Lung (tissue), 11 donors: ENCODE measurements at regions not wholly inside any gene's neighbourhood (a gene's known extent, or its start where the extent isn't known, plus 50 kb on each side); places are given as distances from the start of the nearest gene placed in this dataset.

ENCODE experiments used
- ATAC-seq: fragments of 200-7000 bp; cut with Tn5 transposase; one replicate; pipeline ENCODE4 v1.9.1; 2020; ENCODE audit warnings: moderate number of reproducible peaks; ENCODE audit not compliant: insufficient read depth, low FRiP score
- DNase-seq, 3 donors: peaks; one replicate each; pipeline ENCODE4 v3.0.0-alpha.2; 2013 to 2017
- H3K27ac ChIP-seq, 2 donors: one replicate each; pipeline ENCODE4 v1.5.1; 2013; ENCODE audit warnings: mild to moderate bottlenecking in 2 of 2, moderate library complexity in 2 of 2, control low read depth in 1 of 2, inconsistent platforms in 1 of 2, low read depth in 1 of 2, low read length in 1 of 2
- H3K27me3 ChIP-seq, 3 donors: one replicate each; pipeline ENCODE4 v1.5.1; 2013; ENCODE audit warnings: low read length in 2 of 3; ENCODE audit not compliant: control insufficient read depth in 3 of 3, insufficient read depth in 3 of 3
- H3K36me3 ChIP-seq, 4 donors: one replicate each; pipeline ENCODE4 v1.5.1; 2013; ENCODE audit warnings: low read length in 4 of 4, mild to moderate bottlenecking in 1 of 4, moderate library complexity in 1 of 4; ENCODE audit not compliant: control insufficient read depth in 4 of 4, insufficient read depth in 4 of 4
- H3K4me1 ChIP-seq, 5 donors: one replicate each; pipeline ENCODE4 v1.5.1; 2013; ENCODE audit warnings: low read length in 5 of 5, mild to moderate bottlenecking in 2 of 5, moderate library complexity in 1 of 5; ENCODE audit not compliant: control insufficient read depth in 5 of 5, insufficient read depth in 5 of 5
- H3K4me3 ChIP-seq: one replicate; pipeline ENCODE4 v1.5.1; 2013; ENCODE audit warnings: mild to moderate bottlenecking, control low read depth, moderate library complexity
- H3K9ac ChIP-seq, 2 donors: one replicate each; pipeline ENCODE4 v1.5.1; 2013; ENCODE audit warnings: low read length in 2 of 2, control low read depth in 1 of 2; ENCODE audit not compliant: insufficient read depth in 1 of 2
- H3K9me3 ChIP-seq, 4 donors: one replicate each; pipeline ENCODE4 v1.5.1; 2013; ENCODE audit warnings: low read length in 3 of 4, mild to moderate bottlenecking in 1 of 4, moderate library complexity in 1 of 4; ENCODE audit not compliant: control insufficient read depth in 4 of 4, insufficient read depth in 3 of 4
- WGBS, 2 donors: extraction: QIAGEN DNeasy Blood & Tissue Kit; methylation state at CpG; one replicate each; pipeline ENCODE4 v1.1.7; 2013; 5-methylcytosine and 5-hydroxymethylcytosine counted together
- TF ChIP-seq, protein P1 (sequence below): IDR thresholded peaks from 2 replicates; pipeline ENCODE4 v1.5.1; 2012; ENCODE audit warnings: mild to moderate bottlenecking; ENCODE audit errors: control extremely low read depth, extremely low read depth
- donor health status: control.
- donor health status: control.
- donor health status: Bipolar disorder and iron deficiency.
- donor health status: healthy.
- donor health status: DM: yes; HTN: yes; CAD: no.

DNA sequence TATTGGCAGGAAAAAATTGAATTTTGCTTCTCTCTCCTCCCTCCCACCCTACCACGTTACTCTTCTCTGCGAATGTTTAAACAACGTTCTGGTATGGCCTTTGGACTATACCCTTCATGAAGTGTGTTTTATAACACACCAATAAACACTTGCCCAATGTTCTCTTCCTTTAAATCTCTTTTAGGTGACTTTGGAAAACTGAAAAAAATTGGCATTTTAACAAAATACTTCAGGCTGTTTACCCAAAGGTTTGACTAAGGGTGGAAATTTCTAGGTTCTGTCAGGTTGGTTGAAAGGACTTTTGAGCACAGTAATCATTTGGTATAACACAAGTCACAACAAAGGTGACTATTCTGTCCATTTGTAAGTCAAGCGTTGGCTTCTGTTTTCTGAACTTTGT, 446.8 kb downstream of the AEBP2 start:
- H3K9ac ChIP-seq = no peak overlapping the region
- WGBS, 2 donors = 70 to 81% methylated on average over 4 of the region's 4 CpGs
- H3K9me3 ChIP-seq = no peaks in the 10 kb centered on the region
- H3K27ac ChIP-seq = no peak overlapping the region
- no peaks in the 10 kb centered on the region for H3K27me3 ChIP-seq
- H3K36me3 ChIP-seq = no peaks in the 10 kb centered on the region
- DNase-seq (no peak), ATAC-seq (no peak)
- TF ChIP-seq, protein P1, sequence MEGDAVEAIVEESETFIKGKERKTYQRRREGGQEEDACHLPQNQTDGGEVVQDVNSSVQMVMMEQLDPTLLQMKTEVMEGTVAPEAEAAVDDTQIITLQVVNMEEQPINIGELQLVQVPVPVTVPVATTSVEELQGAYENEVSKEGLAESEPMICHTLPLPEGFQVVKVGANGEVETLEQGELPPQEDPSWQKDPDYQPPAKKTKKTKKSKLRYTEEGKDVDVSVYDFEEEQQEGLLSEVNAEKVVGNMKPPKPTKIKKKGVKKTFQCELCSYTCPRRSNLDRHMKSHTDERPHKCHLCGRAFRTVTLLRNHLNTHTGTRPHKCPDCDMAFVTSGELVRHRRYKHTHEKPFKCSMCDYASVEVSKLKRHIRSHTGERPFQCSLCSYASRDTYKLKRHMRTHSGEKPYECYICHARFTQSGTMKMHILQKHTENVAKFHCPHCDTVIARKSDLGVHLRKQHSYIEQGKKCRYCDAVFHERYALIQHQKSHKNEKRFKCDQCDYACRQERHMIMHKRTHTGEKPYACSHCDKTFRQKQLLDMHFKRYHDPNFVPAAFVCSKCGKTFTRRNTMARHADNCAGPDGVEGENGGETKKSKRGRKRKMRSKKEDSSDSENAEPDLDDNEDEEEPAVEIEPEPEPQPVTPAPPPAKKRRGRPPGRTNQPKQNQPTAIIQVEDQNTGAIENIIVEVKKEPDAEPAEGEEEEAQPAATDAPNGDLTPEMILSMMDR = no peak
- peaks cover 0 to 51% (median 14%) of the 10 kb centered on the region in 5 donors for H3K4me1 ChIP-seq
- H3K4me3 ChIP-seq = no peak overlapping the region

DNA sequence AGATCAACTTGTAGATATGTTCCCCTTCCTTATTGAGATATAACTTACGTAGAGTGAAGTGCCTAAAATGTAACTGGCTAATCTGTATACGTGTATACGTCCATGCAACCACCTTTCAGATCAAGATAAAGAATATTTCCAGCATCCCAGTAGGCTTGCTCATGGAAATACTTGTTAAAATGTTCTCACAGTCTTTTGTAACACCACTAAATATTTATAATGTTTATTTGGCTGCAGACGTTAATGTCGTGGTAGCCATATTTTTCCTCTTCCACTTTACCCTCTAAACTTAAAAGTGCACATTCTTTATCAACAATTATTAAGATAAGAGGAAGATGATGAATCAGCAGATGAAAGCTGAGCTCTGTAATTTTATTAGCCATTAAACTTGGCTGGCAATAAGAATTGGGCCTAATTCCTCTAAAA, 447.4 kb downstream of the AEBP2 start:
- Histone ChIP-seq H3K4me3 (no peak overlapping the region), H3K9ac (no peak overlapping the region), H3K27ac (no peak overlapping the region), H3K4me1 (peaks cover 0 to 51% (median 14%) of the 10 kb centered on the region in 5 donors), H3K36me3 (no peaks in the 10 kb centered on the region), H3K27me3 (no peaks in the 10 kb centered on the region), H3K9me3 (no peaks in the 10 kb centered on the region)
- DNase-seq = peak in 2 of 3 donors; percentile 74 to 79
- TF ChIP-seq, protein P1 = no peak
- ATAC-seq = no peak
- 62 to 79% methylated on average over 5 of the region's 5 CpGs for WGBS, 2 donors

DNA sequence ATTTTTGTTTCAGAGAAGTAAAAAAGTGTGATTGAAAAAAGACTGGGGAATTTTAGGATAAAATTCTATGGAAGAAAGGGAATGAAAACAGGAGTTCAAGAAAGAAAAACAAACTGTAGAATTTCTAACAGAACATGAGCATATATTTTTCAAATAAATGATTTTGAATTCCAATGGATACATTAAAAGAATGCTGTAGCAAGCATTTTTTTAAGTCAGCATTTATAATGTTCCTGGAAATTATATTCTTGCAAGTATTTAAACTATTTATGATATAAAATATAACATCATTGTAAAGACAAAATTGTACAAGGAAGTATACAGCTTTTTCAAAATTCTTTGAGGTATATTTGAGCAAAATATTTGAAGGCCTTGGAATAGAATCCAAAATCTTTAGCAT, 450.7 kb downstream of the AEBP2 start:
- H3K27me3 ChIP-seq = no peaks in the 10 kb centered on the region
- no peak overlapping the region for H3K9ac ChIP-seq
- H3K9me3 ChIP-seq = no peaks in the 10 kb centered on the region
- no peaks in the 10 kb centered on the region for H3K36me3 ChIP-seq
- TF ChIP-seq, protein P1 = no peak
- no peak for DNase-seq
- ATAC-seq = no peak
- peaks cover 0 to 27% (median 14%) of the 10 kb centered on the region in 5 donors for H3K4me1 ChIP-seq
- no peak overlapping the region for H3K4me3 ChIP-seq
- no peak overlapping the region for H3K27ac ChIP-seq

DNA sequence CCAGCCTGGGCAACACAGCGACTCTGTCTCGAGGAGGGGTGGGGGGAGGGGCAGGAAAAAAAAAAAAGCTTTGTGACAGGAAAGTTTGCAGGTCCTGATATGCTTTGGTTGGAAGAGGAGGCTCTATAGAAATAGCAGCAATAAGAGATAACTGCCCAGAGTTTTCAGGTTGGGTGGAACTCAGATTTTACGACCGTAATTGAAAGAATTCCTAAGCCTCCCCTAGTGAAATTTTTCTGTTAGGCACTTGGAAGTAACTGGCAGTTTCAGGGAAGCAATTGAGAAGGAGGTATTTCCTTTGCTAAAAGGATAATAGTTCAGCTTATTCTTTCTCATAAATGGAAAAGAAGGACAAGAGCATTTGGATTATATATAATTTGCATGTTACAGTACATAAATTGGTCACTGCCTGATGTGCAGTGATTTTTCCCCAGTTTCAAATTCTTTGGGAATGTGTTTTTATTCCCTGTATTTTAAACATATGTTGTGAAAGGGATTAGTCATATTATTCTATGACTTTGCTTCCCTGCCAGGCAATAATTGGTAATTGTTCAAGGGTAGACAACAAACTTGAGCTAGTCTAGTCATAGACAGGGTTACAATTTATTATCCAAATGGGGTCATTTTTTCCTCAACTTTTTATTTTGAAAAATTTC, 452.8 kb downstream of the AEBP2 start:
- 75 to 92% methylated on average over 4 of the region's 4 CpGs for WGBS, 2 donors
- H3K27ac ChIP-seq = no peak overlapping the region
- H3K9me3 ChIP-seq = no peaks in the 10 kb centered on the region
- no peaks in the 10 kb centered on the region for H3K27me3 ChIP-seq
- no peak overlapping the region for H3K4me3 ChIP-seq
- no peaks in the 10 kb centered on the region for H3K36me3 ChIP-seq
- H3K4me1 ChIP-seq = peaks cover 0 to 7% (median 3%) of the 10 kb centered on the region in 5 donors
- ATAC-seq (no peak), DNase-seq (no peak)
- TF ChIP-seq, protein P1 = no peak
- H3K9ac ChIP-seq = no peak overlapping the region
